B cell (primary cell): ENCODE measurements at regions not wholly inside any gene's neighbourhood (a gene's known extent, or its start where the extent isn't known, plus 50 kb on each side); places are given as distances from the start of the nearest gene placed in this dataset.

ENCODE experiments used
- ATAC-seq: fragments of 200-7000 bp; cut with Tn5 transposase; one replicate; pipeline ENCODE4 v1.10.0; 2021; ENCODE audit warnings: low read depth, mild to moderate bottlenecking, moderate number of reproducible peaks, moderate library complexity
- CTCF ChIA-PET: fragments of 350-600 bp; sonication (Branson Sonifier 250); formaldehyde crosslinking; loops from one replicate; lab custom pipeline; 2021; ENCODE audit warnings: antibody characterized with exemption, inconsistent platforms; lab: Charles Lee
- POLR2A ChIA-PET: fragments of 350-600 bp; sonication (Branson Sonifier 250); formaldehyde crosslinking; loops from one replicate; lab custom pipeline; 2021; ENCODE audit warnings: antibody characterized with exemption; lab: Charles Lee
- DNase-seq: peaks from one replicate; pipeline ENCODE4 v3.0.0; 2013
- H2AFZ ChIP-seq: 2 replicates; pipeline ENCODE4 v1.6.1; 2012; ENCODE audit warnings: mild to moderate bottlenecking, low read depth, low read length; ENCODE audit not compliant: insufficient read depth, poor library complexity, severe bottlenecking
- H3K27ac ChIP-seq, 2 donors: 1 replicate in 1 of 2; 2 replicates in 1 of 2; pipeline ENCODE4 v1.5.1; 2012 to 2013; ENCODE audit warnings: low read length in 2 of 2, mild to moderate bottlenecking in 2 of 2, moderate library complexity in 1 of 2
- H3K27me3 ChIP-seq, 4 experiments: fragments of 200-600 bp in 1 of 4; sonication (generic) in 1 of 4; replicated peaks in 1 of 4; 1 replicate in 2 of 4; 2 replicates in 2 of 4; pipeline versions ENCODE4 v1.6.1 to v1.7.0; 2013 to 2016; ENCODE audit warnings: low read length in 3 of 4, mild to moderate bottlenecking in 2 of 4, mixed read lengths in 1 of 4, moderate library complexity in 1 of 4; ENCODE audit not compliant: insufficient read depth in 4 of 4, control insufficient read depth in 3 of 4; ENCODE audit errors: control extremely low read depth in 1 of 4
- H3K36me3 ChIP-seq, 2 experiments: replicated peaks in 1 of 2; 1 replicate in 1 of 2; 2 replicates in 1 of 2; pipeline versions ENCODE4 v1.6.1 to v1.7.1; 2013; ENCODE audit warnings: low read length in 1 of 2; ENCODE audit not compliant: insufficient read depth in 2 of 2, control insufficient read depth in 1 of 2; ENCODE audit errors: control extremely low read depth in 1 of 2, extremely low read depth in 1 of 2
- H3K4me1 ChIP-seq, 2 donors: fragments of 200-600 bp in 1 of 2; sonication (generic) in 1 of 2; 1 replicate in 1 of 2; 2 replicates in 1 of 2; pipeline versions ENCODE4 v1.5.1 to v1.6.1; 2013 to 2017; ENCODE audit warnings: low read length in 2 of 2; ENCODE audit not compliant: control insufficient read depth in 2 of 2, insufficient read depth in 2 of 2
- H3K4me2 ChIP-seq: replicated peaks from 2 replicates; pipeline ENCODE3; 2012; ENCODE audit warnings: mild to moderate bottlenecking, low read depth, low read length; ENCODE audit not compliant: poor library complexity, severe bottlenecking
- H3K4me3 ChIP-seq, 5 experiments: fragments of 200-600 bp in 1 of 5; sonication (generic) in 1 of 5; 1 replicate in 3 of 5; 2 replicates in 2 of 5; pipeline versions ENCODE4 v1.5.1 to v1.7.0; 2011 to 2016; ENCODE audit warnings: low read length in 4 of 5, mild to moderate bottlenecking in 4 of 5, low read depth in 2 of 5, control low read depth in 1 of 5, moderate library complexity in 1 of 5; ENCODE audit not compliant: insufficient read depth in 1 of 5; ENCODE audit errors: control extremely low read depth in 1 of 5, extremely low read depth in 1 of 5
- H3K79me2 ChIP-seq: fragments of 200-600 bp; sonication (generic); one replicate; pipeline ENCODE4 v1.6.0; 2016; ENCODE audit warnings: low read length; ENCODE audit not compliant: control insufficient read depth, insufficient read depth
- H3K9ac ChIP-seq: fragments of 200-600 bp; sonication (generic); 2 replicates; pipeline ENCODE4 v1.6.1; 2017; ENCODE audit warnings: mild to moderate bottlenecking, low read length, moderate library complexity
- H3K9me3 ChIP-seq, 3 donors: one replicate each; pipeline versions ENCODE4 v1.6.1 to v1.7.1; 2013; ENCODE audit warnings: low read length in 2 of 3; ENCODE audit not compliant: control insufficient read depth in 2 of 3, insufficient read depth in 1 of 3; ENCODE audit errors: control extremely low read depth in 1 of 3
- H4K20me1 ChIP-seq: 2 replicates; pipeline ENCODE4 v1.6.0; 2012; ENCODE audit warnings: mild to moderate bottlenecking, low read length; ENCODE audit not compliant: insufficient read depth, control insufficient read depth, poor library complexity, severe bottlenecking
- H3K27ac Mint-ChIP-seq: one replicate; pipeline ENCODE4 v1.8.0; 2021; ENCODE audit warnings: mixed read lengths
- H3K27me3 Mint-ChIP-seq: one replicate; pipeline ENCODE4 v1.8.0; 2021; ENCODE audit warnings: mixed read lengths
- H3K4me1 Mint-ChIP-seq: one replicate; pipeline ENCODE4 v1.8.0; 2021; ENCODE audit warnings: mixed read lengths
- H3K4me3 Mint-ChIP-seq: one replicate; pipeline ENCODE4 v1.8.0; 2021; ENCODE audit warnings: mixed read lengths
- H3K9me3 Mint-ChIP-seq: one replicate; pipeline ENCODE4 v1.8.0; 2022; ENCODE audit warnings: mixed read lengths; ENCODE audit not compliant: insufficient read depth
- CTCF ChIP-seq: fragments of 200-600 bp; IDR thresholded peaks from one replicate; pipeline ENCODE4 v1.8.0; 2022; ENCODE audit warnings: antibody characterized with exemption, mild to moderate bottlenecking
- EZH2 ChIP-seq: IDR thresholded peaks from 2 replicates; pipeline ENCODE4 v1.6.1; 2012; ENCODE audit warnings: borderline replicate concordance, low read depth, mild to moderate bottlenecking, moderate library complexity, low read length; ENCODE audit not compliant: insufficient read depth, poor library complexity, severe bottlenecking
- WGBS: methylation state at CpG from one replicate; pipeline ENCODE4 v1.1.5; 2013; ENCODE audit warnings: missing lambda C conversion rate; ENCODE audit not compliant: insufficient coverage; 5-methylcytosine and 5-hydroxymethylcytosine counted together
- intact Hi-C: fragments of 100-400 bp; cut with micrococcal nuclease; formaldehyde crosslinking; loops from one replicate; pipeline ENCODE4 v1.10.0; 2022

- H3K27me3 ChIP-seq = no peaks in the 10 kb centered on the region
- no peak overlapping the region for H2AFZ ChIP-seq
- ATAC-seq (no peak), DNase-seq (no peak)
- no peak overlapping the region for H3K4me2 ChIP-seq
- no peaks in the 10 kb centered on the region for H3K9me3 Mint-ChIP-seq
- intact Hi-C loops = no loop called here
- no peaks in the 10 kb centered on the region for H3K79me2 ChIP-seq
- H3K27ac Mint-ChIP-seq = no peak overlapping the region
- H4K20me1 ChIP-seq = no peaks in the 10 kb centered on the region
- no peak overlapping the region for H3K4me3 Mint-ChIP-seq
- WGBS = no CpG with 5 or more reads among the region's 2 CpGs
- CTCF ChIA-PET = no interaction called here
- H3K4me1 Mint-ChIP-seq = no peaks in the 10 kb centered on the region
- peaks cover 0 to 3% (median 0%) of the 10 kb centered on the region in 3 donors for H3K9me3 ChIP-seq
- H3K9ac ChIP-seq = no peak overlapping the region
- H3K4me3 ChIP-seq = no peak overlapping the region
- no peaks in the 10 kb centered on the region for H3K4me1 ChIP-seq
- no peak for TF ChIP-seq CTCF
- no peak for TF ChIP-seq EZH2
- peaks cover 0 to 1% of the 10 kb centered on the region in 2 experiments for H3K36me3 ChIP-seq
- H3K27ac ChIP-seq = no peak overlapping the region
- POLR2A ChIA-PET = no interaction called here
- H3K27me3 Mint-ChIP-seq = no peaks in the 10 kb centered on the region
These were observed 670.9 kb upstream of the NR5A2 start for GRCh38 chr1:199356561-199356960.

GRCh38 chr1:199357599-199357998, 669.9 kb upstream of the NR5A2 start:
- ChIA-PET POLR2A (no interaction called here), CTCF (interaction anchor here (0.6 kb wide), 1 partner anchor 114 kb away, joined by 4 read pairs; no protein-coding TSS in a partner anchor)
- intact Hi-C loops = no loop called here
- Mint-ChIP-seq H3K27ac (no peak overlapping the region), H3K9me3 (no peaks in the 10 kb centered on the region), H3K4me3 (no peak overlapping the region), H3K4me1 (no peaks in the 10 kb centered on the region), H3K27me3 (no peaks in the 10 kb centered on the region)
- Histone ChIP-seq H3K4me2 (no peak overlapping the region), H3K79me2 (no peaks in the 10 kb centered on the region), H3K9ac (no peak overlapping the region), H2AFZ (no peak overlapping the region), H3K4me3 (no peak overlapping the region), H3K27me3 (no peaks in the 10 kb centered on the region), H3K4me1 (no peaks in the 10 kb centered on the region), H4K20me1 (no peaks in the 10 kb centered on the region), H3K36me3 (peaks cover 0 to 1% of the 10 kb centered on the region in 2 experiments), H3K27ac (no peak overlapping the region), H3K9me3 (peaks cover 0 to 3% (median 0%) of the 10 kb centered on the region in 3 donors)
- DNase-seq (no peak), ATAC-seq (no peak)
- TF ChIP-seq CTCF = no peak
- TF ChIP-seq EZH2 = no peak
- WGBS = no CpG with 5 or more reads among the region's 3 CpGs
